DMS53 treated with DMSO at 0.1 percent for 48 hours (cell line): ENCODE measurements at regions not wholly inside any gene's neighbourhood (a gene's known extent, or its start where the extent isn't known, plus 50 kb on each side); places are given as distances from the start of the nearest gene placed in this dataset.
"Not testable (repeated sequence)": the region's sequence is repeated elsewhere in the genome, so short reads cannot be mapped to it uniquely, and the experiment has no call there.

Source experiments
- DNase-seq: peaks from one replicate; lab custom pipeline; 2025; ENCODE audit not compliant: unreplicated experiment; lab: John Stamatoyannopoulos, UW

DNA sequence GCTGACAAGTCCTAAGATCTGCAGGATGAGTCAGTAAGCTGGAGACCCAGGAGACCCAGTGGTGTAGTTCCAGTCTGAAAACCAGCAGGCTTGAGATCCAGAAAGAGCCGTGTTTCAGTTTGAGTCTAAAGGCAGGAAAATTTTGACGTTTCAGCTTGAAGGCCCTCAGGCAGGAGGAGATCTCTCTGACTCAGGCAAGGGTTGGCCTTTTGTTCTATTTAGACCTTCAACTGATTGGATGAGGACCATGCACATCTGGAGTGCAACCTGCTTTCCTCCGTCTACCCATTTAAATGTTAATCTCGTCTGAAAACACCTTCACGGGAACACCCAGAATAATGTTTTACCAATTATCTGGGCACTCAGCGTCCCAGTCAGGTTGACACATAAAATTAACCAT is 69.5 kb downstream of the NPIPA7 start:
- not testable (repeated sequence) for DNase-seq

GRCh38 chr16:16449712-16450237 is 70.8 kb downstream of the NPIPA7 start:
- not testable (repeated sequence) for DNase-seq

DNA sequence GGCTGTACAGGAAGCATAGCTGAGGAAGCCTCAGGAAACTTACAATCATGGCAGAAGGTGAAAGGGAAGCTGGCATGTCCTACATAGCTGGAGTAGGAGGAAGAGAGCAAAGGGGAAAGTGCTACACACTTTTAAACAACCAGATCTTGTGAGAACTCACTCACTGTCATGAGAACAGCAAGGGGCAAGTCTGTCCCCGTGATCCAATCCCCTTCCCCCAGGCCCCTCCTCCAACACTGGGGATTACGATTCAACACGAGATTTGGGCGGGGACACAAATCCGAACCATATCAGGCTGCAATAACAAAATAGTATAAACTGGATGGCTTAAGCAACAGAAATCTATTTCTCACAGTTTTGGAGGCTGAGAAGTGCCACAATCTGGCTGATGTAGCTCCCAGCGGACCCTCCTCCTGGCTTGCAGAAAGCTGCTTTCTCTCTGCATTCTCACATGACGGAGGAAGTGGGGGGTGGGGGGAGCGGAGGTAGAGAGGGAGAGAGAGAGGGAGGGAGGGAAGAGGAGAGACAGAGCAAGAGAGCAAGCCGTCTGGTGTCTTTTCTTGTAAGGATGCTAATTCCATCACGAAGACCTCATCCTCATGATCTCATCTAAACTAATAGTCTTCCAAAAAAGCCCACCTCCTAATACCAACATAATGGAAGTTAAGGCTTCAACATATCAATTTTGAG is 72.9 kb downstream of the NPIPA7 start:
- not testable (repeated sequence) for DNase-seq

DNA sequence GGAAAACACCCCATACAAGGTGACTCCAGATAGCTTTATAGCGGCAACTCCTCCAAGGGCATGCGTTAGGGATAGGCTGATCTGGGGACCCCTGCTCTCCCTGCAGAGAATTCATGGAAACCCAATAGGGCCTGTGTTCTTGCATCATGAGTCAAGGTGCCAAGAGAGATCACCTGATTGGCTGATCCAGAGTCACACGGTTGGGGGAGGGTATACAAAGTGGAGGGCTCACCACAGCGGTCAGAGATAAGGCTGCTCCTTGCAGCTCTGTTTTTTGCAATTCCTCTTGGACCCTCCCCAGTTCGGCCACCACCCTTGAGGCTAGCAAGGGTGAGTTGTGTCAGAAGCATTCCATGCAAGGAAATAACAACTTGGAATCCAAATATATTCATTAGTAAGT is 79.6 kb downstream of the NPIPA7 start:
- not testable (repeated sequence) for DNase-seq

DNA sequence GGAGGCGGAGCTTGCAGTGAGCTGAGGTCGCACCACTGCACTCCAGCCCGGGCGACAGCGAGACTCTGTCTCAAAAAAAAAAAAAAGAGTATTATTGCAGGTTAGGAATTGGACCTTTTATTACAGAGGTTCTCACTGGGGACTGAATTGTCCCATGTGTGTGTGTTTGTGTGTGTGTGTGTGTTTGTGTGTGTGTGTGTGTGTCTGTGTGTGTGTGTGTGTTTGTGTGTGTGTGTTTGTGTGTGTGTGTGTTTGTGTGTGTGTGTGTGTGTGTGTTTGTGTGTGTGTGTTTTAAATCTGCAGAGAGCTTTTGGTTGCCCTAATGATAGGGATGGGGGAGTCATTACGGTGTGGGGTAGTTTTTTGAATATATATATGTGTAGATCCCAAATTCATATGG is 84.9 kb downstream of the NPIPA7 start:
- DNase-seq = not testable (repeated sequence)

- not testable (repeated sequence) for DNase-seq
Measured at GRCh38 chr16:16488919-16489318, 110.0 kb downstream of the NPIPA7 start.

DNA sequence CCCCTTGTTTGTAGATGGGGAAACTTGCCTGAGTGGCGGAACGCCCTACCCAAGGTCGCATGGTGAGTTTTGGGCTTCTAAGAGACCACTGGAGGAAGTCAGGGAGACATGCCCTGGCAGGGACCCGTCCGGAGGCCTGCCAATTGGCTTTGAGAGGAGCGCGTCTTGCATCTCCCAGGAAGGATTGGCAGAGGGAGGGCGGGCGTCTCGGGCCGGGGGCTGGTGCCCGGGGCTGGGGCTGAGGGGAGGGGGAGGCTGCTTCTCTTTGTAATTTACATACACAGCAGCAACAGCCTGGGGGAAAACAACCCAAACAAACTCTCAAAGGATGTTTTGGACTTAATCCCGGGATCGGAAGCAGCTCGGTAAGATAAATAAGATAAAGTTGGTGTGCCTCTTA is 110.5 kb downstream of the NPIPA7 start:
- not testable (repeated sequence) for DNase-seq

DNA sequence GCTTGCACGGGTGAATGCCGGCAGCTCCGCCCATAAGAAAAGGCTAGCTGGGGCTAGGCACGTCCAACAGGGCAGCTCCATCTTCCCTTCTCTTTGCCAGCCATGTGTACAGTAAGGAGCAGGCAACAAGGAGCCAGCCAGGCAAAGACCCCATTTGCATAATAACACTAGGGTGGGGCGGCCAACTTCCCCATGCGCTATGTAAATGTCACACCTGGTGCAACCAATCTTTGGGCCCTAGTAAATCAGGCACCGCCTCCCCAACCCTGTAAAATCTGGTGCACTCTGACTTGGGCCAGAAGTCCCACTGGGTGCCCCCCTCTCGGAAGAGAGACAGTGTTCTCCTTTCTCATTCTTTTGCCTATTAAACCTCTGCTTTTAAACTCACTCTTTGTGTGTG is 115.2 kb downstream of the NPIPA7 start:
- not testable (repeated sequence) for DNase-seq

DNA sequence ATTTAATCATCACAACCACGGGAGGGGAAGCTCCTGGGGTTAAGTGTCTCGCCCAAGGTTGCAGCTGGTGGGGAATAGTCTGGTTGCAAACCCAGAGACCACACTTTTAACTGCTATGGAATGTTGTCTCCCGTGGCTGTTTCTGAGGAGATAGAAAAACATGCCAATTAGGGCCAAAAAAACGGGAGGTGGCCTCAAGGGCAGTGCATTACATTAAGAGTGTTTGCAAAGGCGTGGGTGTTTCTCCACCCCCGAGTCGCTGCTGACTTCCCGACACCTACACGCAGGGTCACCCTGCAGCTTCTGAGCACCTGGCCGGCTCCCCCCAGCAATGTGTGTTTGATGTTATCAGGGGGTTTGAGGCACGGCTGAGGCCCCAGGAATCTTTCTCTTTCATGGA is 116.1 kb downstream of the NPIPA7 start:
- DNase-seq = not testable (repeated sequence)

- not testable (repeated sequence) for DNase-seq
Measured at GRCh38 chr16:16499875-16500274, 120.9 kb downstream of the NPIPA7 start.

DNA sequence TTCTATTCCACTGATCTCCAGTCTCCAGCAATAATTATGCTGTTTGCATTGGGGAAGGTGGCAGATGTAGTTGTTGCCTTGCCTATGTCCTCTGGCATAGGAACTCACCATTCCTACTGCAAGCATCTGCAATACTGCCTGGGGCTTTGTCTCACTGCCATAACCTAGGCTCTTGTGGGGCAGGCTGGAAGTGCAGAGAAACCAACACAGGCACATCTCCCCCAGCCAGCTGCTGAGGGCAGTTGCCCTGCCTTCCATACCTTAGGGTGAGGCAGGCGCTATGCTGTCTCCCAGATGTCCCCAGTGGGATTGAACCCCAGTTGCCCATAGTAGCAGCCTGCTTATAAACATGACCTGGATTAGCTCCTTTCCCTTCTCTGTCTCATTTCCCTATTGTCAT is 128.1 kb downstream of the NPIPA7 start:
- DNase-seq = not testable (repeated sequence)

DNA sequence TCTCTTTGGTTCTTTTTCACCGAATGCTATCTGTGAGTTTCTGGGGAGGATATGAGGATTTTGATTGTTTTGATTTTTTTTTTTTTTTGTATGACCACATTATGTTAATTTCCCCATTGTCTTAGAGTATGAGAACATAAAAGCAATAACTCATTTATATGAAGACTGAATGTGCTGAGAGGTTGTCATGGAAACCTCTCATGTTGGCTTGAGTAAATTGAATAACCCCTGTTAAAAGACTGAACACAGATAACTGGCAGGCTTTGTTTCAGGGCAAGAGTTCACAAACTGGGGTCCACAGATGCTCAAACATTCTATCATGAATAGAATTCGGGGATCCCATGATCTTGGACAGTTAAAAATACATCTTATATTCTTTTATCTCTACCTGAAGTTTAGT is 129.4 kb downstream of the NPIPA7 start:
- DNase-seq = not testable (repeated sequence)

- DNase-seq = not testable (repeated sequence)
Measured at GRCh38 chr16:16519395-16519794, 140.5 kb downstream of the NPIPA7 start.

DNA sequence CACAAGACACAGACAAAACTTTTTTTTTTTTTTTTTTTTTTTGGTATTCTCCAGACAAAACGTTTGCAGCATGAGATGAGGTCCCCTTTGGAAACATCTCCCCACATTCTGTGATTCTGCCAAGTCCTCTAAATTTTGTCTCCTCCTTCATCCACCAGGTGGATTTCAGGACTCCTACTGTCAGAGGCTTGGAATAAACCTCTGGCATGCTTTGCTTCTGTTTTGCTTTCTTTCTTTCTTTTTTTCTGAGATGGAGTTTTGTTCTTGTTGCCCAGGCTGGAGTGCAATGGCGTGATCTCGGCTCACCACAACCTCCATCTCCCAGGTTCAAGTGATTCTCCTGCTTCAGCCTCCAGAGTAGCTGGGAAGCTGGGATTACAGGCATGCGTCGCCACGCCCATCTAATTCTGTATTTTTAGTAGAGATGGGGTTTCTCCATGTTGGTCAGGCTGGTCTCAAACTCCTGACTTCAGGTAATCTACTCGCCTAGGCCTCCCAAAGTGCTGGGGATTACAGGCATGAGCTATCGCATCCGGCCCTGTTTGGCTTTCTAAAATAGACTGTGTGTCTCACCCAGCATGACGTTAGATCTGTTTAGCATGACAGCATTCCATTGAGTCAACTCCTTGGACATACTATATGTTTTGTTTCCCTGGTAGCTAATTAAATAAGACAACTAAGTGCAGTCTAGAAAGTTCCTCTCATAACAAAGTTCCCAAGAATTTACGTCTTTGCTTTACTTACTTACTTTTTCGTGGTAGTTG is 142.5 kb downstream of the NPIPA7 start:
- DNase-seq = not testable (repeated sequence)

DNA sequence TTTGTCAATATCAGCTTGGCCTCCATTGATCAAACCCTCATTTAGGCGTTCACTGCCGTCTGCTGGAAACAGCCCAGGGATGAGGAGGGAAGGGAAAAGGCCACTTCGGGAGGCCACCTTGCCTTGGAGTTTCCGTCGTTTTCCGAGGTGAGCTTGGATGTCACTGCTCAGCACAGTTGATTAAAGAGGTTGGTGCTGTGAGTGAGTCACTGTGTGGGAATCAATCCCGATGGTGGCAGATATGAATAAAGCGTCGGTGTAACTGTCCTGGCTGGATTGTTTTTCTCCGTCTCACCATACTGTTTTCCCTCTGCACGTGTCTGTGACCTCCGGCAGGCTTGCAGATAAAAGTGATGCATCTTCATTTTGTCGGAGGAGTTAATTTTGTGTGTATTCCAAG is 148.1 kb downstream of the NPIPA7 start:
- DNase-seq = not testable (repeated sequence)

DNA sequence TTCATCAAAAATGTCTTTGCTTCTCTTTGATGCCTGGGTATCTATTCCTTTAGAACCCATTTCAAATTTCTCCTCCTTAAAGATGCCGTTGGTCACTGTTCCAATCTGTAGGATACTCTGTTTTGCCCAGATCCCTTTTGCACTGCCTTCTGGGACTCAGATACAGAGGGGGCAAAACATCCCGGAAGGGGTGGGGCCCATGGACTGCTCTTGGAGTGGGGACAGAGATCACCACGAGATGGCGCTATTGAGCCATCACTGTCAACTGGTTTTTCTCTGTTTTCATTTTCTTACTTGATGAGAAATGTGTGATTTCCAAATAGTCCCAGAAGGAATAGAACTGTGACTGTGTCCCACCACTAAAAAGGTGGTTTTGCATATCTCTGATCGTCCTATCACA is 151.8 kb downstream of the NPIPA7 start:
- not testable (repeated sequence) for DNase-seq

GRCh38 chr16:16535565-16535964 is 156.6 kb downstream of the NPIPA7 start:
- not testable (repeated sequence) for DNase-seq

DNA sequence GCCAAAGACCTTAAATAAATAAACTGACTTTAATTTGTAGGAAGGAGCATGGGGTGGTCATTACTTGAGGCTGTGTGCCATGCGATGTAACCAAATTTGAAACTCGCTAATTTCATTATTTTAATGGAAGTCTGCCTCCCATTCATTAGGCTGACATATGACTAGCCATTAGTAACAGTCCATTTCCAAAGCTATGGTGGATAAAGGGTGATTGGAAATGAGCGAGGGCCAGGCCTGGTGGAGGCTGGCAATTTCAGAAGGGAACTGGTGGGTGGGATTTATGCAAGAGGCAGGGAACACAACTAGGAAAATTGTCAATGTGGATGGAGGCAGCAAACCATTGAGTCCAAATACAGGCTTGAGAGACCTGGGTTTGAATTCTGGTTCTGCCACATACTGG is 157.2 kb downstream of the NPIPA7 start:
- DNase-seq = not testable (repeated sequence)

DNA sequence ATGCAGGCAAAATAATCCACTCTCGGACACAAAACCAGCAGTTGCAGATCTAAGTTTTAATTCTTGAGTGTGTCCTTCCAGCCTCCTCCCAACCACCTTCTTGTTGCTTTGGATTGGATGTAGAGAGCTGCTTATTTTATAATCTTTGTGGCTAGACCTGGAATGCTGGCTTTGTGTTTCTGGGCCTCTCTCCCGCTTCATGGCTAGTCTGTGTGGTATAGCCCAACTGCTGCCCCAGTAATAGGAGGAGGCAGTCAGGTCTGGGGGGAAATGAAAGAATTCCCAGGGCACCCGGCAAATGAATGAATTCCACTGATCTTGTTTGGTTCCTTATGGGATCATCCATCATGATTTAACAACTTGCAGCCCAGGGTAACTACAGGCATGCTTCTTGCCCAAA is 170.8 kb downstream of the NPIPA7 start:
- DNase-seq = not testable (repeated sequence)

DNA sequence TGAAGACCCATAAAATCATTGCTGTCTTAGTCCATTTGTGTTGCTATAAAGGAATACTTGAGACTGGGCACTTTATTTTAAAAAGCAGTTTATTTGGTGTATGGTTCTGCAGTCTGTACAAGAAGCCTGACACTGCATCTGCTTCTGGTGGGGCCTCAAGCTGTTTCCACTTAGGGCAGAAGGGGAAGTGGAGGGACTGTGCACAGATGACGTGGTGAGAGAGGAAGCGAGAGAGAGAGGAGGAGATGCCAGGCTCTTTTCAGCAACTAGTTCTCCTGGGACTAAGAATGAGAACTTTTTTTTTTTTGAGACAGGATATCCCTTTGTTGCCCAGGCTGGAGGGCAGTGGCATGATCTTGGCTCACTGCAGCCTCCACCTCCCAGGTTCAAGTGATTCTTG is 171.9 kb downstream of the NPIPA7 start:
- DNase-seq = not testable (repeated sequence)

DNA sequence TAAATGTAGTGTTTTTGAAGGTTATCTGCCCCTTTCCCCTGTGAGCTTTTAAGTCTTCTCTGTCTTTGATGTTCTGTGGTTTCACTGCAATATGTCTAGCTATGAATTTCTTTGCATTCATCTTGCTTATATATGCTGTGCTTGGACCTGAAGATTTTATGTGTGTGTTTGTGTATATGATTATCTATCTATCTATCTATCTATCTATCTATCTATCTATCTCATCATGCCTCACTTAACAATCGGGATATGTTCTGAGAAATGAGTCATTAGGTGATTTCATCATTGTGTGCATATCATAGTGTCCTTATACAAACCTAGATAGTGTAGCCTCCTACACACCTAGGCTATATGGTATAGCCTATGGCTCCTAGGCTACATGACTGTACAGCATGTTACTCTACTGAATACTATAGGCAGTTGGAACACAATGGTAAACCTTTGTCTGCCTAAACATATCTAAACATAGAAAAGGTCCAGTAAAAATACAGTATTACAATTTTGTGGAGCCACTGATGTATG is 173.9 kb downstream of the NPIPA7 start:
- not testable (repeated sequence) for DNase-seq
